OCI-M2 (cell line): ENCODE measurements at regions not wholly inside any gene's neighbourhood (a gene's known extent, or its start where the extent isn't known, plus 50 kb on each side); places are given as distances from the start of the nearest gene placed in this dataset.

Experiments
- DNase-seq: peaks from one replicate; lab custom pipeline; 2025; ENCODE audit not compliant: unreplicated experiment; lab: John Stamatoyannopoulos, UW

DNA sequence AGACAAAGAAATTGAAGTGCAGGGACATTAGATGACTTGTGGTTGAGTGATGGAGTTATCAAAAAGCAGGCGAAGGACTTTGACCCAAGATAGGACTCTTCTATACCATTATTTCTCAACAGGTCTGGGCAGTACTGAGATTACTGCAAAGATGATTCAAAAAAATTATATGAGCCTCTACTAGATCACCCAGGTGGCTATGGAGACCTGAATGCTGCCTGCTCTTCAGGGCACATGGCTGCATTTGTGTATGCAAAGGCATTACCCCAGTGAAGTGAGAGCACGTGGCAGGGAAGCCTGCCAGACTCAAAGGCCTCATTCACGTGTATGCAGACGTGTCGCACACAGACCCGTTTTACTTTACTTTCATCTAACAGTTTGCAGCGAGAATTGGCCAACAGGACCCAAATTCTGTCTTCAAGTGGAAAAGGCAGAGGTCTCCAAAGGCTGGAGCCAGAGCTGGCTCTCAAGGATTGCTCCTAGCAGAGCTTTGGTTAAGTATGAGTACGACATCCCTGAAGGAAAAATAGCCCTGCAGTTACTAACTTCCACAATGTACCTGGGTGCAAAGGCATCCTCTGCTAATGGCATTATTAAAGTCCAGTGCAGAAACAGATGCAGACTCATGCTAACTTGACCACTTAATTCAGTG lies 113.8 kb upstream of the ARMC2 start:
- no peak for DNase-seq

DNA sequence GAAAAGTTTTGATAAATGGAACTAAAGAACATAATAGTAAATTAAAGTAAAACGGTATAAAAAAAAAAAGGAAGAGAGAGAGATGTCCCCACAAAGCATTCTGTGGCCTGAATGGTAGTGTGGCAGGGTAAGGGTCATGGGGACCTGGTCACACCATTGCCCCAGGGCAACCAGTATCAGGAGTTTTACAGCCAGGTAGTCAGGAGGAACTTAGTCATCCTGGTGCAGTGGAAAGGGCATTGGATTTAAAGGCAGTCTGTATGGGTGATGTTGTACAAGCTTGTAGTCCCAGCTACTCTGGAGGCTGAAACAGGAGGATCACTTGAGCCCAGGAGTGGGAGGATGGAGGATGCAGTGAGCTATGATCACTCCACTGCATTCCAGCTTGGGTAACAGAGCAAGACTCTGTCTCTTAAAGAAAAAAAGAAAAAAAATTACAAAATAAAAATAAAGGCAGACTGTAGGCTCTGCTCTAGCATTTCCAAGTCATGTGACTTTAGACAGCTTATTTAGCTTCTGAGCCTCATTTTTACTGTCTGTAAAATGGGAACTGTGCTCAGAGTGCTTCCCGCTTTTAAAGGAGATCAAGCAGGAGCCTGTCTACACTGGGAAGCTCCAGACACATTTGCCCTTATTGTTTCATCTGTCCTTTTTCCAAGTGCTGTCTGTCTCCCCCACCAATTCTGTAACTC lies 112.8 kb upstream of the ARMC2 start:
- DNase-seq: no peak

DNA sequence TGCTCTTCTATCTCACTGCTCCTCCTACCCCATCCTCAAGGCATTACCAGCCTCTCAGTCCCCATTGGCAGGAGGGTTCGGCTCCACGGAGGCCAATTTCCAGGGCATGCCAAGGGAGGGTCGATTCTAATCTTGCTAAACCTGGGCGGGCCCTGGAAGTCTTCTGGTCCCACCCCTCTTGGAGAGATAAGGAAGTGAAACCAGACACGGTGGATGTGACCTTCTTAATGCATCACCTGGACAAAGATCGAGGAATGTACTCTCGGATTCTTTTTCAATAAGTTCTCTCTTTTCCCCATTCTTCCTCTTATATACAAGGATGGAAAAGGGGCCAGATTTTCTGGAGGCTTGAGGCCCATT lies 112.2 kb upstream of the ARMC2 start:
- DNase-seq: no peak

DNA sequence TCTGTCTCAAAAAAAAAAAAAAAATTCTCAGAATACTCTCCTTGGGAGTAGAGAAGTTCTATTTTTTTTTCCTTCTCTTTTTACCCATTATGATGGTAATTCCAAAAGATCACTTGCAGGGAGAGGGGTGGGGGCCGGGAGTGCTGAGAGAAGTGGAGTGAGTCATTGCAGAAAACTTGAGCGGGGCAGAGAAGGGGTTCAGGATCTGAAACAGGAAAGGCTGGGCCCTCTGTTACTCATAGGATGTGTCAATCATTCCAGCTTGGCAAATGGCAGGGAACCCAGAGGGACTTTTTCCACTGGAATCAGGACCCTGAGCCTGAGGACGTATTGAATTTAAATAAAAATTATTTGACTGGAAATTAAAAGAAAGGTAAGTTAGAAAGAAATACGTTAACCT lies 111.4 kb upstream of the ARMC2 start:
- DNase-seq: no peak

DNA sequence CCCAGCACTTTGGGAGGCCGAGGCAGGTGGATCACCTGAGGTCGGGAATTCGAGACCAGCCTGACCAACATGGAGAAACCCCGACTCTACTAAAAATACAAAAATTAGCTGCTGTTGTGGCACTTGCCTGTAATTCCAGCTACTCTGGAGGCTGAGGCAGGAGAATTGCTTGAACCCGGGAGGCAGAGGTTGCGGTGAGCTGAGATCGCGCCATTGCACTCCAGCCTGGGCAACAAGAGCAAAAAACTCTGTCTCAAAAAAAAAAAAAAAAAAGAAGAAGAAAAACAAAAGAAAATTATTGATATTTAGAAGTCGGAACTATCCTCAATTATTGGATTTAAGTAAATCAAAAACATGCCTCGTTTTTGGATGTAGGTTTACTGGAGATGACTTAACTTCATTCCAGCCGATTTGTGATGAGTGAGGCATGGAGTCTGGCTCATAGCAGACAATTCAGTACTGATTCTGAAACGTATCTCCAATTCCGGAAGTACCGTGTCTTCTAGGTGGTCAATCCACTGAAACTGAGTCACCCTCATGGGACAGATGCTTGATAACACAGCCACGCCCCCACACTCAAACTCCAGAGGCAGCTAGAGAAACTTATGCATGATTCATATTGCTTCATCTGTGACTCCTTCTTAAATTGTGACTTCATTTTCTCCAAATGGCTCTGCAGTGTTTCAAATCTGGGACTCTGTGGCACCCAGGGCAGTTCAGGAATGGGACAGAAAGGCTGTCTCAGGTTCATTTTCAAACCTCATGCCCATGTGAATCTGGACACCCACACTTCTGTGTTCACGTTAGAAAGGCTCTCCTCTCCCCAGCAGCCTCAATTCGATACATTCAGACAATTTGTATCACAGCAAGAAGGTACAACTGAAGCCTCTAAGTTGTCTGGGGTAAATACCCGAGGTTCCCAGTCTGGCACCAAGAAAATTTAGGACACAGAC lies 110.4 kb upstream of the ARMC2 start:
- peak; percentile 17 for DNase-seq

DNA sequence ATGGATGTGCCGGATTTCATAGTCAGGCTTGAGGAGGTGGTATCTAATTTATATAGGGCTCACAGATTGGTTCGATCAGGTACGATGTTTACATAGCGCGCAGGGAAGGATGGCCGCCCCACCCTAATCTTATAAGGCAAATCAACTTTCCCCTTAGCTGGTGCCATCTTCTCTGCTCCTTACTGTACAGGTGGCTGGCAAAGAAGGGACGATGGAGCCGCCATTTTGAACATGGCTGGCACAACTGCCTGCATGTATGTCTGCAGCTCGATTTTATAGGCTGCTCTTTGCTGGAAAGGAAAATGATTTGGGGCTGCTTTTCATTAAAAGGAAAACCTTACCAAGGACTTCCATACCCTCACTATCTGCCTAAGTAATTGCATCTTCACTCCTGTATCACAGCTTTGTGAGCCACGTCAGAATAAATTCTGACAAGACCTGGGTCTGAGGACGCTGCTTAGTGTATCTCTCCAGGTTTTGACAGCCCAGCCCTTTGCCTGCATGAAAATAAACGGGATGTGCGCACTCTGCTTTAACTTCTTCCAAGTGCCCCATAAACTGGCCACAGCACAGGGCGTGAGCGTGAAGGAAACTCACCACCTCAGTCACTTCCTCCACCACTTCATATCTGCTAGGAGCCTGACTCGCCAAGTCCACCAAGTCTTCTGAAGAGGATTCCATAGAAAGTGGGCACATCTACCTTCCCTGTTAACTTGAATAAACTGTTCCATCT lies 109.4 kb upstream of the ARMC2 start:
- DNase-seq: no peak

DNA sequence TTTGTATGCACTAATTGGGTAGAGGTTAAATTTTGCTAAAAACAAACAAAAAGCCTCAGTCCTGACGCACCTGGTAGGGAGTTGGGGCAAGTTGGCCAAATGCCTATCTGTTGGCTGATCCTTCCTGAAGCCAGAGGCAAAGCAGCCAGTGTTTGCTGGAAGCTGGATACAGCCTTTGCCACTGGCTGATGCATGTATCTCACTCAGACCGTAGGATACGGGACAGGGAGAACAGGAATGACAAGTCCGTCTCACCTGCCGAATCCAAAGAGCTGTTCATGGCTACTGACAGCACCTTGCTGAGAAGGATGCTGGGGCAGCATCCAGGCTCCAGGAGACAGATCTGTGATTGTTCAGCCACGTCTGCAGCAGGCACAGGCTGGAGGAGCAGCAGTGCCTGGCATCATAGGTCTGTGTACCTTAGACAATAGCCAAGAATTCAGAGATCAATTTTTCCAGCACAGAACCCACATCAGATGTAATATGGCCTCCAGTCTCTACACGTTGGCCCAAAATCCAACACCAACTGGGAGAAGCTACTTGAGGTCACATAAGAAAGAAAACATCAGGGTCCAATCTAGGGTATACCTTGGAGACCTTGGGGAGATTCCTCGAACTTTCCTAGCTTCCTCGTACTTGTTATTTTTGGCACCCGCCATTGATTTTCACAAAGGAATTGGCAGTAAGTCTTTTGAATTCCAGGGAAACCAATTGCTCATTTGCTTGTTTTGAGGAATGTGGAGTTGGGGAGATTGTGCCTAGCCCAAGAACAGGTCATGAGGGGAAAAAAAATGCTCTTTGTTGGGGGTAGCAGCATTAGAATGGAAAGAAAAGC lies 108.5 kb upstream of the ARMC2 start:
- DNase-seq: no peak

DNA sequence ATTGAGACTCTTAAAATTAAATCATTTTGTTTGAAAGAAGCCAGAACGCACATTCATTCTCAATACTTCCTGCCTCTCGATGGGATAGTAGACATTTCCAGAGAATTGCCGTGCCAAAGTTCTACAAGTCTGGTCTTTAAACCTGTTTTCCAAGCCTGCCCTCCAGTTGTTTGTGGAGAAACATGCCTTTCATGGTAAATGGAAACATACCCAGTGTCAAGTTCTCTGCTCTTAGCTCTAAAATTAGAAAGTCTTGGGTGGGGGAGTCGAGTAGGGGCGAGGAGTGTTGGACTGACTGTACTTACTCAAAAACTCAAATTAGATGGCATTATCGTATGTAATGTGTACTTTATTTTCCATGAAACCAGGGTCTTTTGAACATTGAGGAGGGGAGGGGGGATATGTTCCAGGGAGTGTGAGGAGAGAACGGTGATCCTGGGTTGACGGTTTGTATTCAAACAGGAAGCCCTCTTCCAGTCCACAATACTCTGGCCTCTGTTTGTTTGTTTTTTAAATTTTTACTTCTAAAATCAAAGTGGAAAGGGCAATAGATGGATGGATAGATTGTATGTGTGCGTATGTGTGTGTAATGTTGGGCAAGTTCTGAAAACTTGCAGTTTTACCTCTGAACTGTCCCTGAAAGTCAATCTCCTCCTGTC lies 106.8 kb upstream of the ARMC2 start:
- DNase-seq: no peak

DNA sequence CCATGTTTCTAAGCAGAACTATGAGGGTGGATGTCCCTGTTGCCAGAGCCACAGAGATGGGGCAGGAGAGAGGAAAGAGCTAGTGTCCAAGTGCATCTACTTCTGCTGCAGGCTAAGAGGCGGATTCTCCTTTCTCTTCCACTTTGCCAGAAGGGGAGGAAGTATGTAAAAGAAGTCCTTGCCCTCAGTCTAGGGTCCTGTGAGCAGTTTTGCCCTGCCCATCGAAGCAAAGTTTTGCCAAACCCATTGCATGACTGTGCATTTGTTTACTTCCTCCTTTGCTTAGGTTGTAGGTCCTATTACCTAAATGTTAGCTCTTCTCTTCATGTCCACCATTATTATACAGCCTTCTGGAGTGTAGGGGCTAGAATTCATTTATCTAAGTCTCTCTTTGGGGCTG lies 106.2 kb upstream of the ARMC2 start:
- DNase-seq: peak; percentile 9

DNA sequence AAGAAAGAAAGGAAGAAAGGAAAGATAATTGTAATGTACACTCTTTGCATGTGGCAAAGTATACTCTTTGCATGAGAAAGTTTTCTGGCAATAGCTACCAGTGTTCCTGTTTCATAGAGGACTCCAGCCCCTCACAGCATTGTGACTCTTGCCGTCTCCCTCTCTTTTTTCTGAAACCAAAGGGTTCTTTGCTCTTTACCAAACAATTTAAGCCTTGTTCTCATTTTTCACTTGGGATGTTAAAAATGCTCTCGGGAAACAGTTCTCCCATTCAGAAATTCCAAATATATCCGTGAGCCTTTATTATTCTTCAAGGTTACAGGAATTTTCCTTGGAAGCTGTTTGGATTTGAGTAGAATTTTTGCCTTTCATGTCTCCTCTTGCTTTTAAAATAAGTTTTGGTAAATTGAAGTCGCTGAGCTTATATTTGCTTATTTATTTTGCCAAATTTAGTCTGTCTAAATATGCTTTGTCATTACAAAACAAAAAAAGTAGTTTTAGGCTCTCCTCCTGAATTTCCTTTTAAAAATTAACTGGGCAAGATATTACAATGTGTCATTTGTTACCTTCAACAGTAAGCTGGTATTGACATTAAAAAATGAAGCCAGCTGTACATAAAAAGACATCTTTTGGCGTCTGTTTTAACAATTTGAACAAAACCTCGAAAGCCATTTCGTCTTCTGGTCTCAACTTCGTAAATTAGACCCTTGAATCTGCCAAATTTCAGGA lies 103.8 kb upstream of the ARMC2 start:
- DNase-seq: no peak

DNA sequence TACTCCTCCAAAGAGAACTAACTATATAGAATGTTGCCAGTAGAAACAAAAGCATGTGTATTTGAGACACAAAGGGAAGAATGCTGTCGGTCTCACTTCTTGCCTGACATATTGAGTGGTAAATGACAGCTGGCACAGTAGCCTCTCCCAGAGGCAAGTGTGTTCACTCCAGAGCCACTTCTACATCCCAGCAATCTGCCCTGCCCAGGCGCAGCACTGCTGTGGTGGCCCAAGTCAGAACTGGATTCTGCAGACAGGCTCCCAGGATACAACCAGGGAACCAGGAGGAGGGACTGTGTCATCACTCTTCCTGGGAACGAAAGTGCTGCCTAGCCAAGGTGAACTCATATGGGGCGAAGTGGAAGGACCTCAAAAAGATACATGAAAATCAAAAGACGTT lies 103.2 kb upstream of the ARMC2 start:
- DNase-seq: no peak

DNA sequence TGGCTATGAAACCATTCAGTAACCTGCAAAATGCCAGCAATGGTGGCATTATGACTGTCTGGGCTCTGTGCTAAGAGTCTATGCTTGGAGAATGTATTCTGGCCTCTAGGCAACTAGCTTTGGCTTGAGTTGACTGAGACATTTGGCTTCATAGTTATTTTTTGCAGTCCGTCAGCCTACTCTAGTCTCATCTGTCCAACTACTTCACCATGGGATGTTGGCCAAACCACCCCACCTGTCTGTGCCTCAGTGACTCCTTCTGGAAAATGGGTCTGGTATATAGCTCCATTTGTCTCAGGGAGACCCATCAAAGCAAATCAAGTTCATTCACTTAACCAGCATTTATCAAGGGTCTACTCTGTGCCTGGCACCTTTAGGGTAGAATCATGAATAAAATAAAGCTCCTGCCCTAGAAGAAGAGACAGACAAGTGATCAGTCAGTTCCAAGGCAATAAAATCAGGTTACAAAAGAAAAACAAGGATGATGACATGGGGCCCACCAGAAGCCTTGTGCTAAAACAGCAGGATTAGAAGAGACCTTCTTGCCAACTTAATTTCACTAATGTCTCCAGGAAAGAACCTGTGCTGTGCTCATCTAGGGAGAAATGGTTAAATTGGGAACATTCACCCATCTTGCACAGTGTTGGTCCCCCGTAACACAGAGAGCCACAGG lies 102.4 kb upstream of the ARMC2 start:
- DNase-seq: no peak

DNA sequence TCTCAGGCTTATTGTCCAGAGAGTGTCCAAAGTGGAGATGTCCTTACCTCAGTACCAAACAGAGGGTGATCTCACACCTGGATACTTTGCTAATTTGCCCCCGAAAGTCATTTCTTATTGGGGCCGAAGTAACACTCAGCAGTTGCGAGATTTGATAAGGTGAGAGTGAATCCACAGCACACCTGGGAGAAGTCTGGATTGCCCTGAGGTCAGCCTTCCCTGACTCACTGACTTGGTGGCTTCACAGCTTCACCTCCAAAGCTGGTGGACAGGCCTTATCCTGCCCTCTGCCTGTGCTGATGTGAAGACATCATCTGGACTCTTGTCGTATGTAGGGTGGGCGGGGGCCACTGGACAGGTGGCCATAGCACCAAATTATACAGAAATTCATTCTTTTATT lies 101.9 kb upstream of the ARMC2 start:
- no peak for DNase-seq

DNA sequence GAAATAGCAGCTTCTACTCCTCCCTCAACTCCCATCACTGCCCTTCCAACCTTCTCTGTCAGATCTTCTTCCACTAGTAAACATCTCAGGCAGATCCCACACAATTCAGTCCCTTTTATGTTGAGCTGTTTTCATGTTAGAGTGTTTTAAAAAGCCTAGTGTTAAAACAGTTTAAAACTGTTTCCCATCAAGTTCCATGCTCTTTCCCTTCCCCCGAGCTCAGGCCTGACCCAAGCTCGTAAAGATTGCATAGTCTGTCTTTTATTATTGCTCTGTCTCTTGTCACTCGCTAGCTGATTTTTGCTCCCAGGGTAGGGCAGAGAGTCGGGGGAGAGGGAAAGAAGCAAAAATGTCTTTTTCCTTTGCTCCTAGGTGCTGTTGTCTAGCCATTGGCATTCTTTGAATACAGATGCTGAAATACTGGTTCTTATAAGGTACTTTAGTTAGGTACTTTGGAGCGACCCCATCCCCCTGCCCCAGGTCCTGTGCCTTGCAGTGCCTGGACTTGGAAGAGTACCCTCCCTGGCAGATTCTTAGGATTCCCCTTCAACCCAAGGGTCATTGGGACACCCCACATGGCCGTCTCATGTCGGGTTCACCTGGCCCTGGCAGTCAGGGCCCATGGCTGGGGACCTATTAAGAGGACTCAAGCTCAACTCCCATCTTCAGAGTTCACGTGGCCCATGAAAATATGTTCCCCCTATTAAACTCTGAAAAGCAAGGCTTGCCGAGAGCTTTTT lies 101.2 kb upstream of the ARMC2 start:
- no peak for DNase-seq

DNA sequence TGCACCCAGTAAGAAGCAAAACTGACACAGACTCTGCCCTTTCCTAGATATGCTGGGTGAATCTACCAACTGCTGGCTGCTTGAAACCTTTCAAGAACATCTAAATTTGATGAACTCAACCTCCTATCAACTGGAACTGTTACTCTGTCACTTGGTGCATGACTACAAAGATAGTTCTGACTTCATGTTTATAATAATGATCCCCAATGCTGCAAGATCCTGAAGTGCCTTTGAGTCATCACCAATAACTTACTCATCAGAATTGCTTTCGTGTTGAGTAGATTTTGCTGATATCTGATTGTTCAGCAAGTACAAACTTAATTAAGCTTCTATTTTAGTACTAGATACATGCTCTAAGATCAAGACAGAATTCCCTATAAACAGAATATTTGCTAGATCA lies 100.2 kb upstream of the ARMC2 start:
- DNase-seq: no peak

DNA sequence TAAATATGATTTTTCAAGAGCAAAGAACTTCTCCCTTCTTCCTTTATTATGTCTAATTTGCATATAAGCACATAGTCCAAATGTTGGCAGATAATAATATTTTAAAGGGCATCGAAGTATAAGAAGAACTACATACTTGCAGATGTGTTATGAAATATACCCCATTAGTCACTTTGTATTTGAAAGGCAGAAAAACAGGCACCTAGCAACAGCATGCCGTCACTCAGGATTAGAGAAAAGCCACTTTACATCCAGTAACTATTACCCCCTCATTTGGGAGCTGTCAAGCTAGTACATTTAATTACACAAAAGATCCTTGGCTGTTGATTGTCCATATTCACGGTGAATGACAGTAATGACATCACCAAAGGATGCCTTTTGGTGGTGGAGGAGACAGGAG lies 99.3 kb upstream of the ARMC2 start:
- no peak for DNase-seq

DNA sequence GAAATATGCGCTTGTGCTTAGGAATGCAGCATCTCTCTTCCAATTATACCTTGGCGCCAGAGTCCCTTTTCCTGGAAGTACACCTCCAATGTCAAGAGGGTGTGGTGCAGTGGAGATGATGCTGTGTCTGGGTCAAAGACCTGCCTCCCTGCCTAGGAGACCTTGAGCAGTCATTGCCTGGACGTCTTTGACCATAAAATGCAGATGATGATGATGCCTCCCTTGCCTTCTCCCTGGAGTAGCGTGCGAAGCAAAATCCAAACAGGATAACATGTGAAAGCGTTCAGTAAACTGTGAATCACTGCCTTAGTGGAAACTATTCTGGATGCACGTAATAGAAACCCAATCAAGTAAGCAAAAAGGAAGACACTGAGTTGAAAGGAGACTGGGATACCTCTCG lies 97.4 kb upstream of the ARMC2 start:
- no peak for DNase-seq

DNA sequence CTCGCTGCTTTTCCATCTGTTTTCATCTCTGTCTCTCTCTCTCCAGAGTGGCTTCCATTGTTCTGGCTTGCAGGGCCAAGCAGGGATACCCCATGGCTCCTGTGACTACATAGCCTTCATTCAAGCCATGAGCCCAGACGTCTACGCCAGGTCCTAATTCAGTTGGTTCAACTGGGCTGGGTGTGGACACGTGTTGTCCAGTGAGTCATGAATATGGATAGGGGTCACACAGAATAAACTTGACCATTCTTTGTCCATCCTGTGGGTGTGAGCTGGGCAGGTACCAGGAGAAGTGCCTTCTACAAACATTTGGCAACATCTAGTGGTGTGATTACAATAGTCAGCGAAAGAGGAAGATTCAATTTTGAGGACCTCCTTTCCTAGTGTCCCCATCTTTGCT lies 96.9 kb upstream of the ARMC2 start:
- no peak for DNase-seq
